ENCODE measurements at regions not wholly inside any gene's neighbourhood (a gene's known extent, or its start where the extent isn't known, plus 50 kb on each side); places are given as distances from the start of the nearest gene placed in this dataset.

GRCh38 chr6:28657769-28658465, 132.2 kb downstream of the GPX5 start:
- TF ChIP-seq TAF1 (IDR thresholded peaks at IDR 0.05; ENCODE audit: low read depth): peak; percentile 33
- TF ChIP-seq RAD21 (conservative IDR thresholded peaks at IDR 0.05): no peak
- no peak for TF ChIP-seq SMC3 (conservative IDR thresholded peaks at IDR 0.05; ENCODE audit: poor library complexity)
- no peak for TF ChIP-seq CTCF (IDR thresholded peaks at IDR 0.05; ENCODE audit: poor library complexity, severe bottlenecking)

Measured in neural cell (in vitro differentiated cells).